HG02852 (cell line): ENCODE measurements at regions not wholly inside any gene's neighbourhood (a gene's known extent, or its start where the extent isn't known, plus 50 kb on each side); places are given as distances from the start of the nearest gene placed in this dataset.

ENCODE experiments used
- ATAC-seq: cut with Tn5 transposase; IDR thresholded peaks from one replicate; pipeline ENCODE4 v1.9.1; 2021; ENCODE audit warnings: mild to moderate bottlenecking, moderate library complexity; ENCODE audit not compliant: unreplicated experiment

DNA sequence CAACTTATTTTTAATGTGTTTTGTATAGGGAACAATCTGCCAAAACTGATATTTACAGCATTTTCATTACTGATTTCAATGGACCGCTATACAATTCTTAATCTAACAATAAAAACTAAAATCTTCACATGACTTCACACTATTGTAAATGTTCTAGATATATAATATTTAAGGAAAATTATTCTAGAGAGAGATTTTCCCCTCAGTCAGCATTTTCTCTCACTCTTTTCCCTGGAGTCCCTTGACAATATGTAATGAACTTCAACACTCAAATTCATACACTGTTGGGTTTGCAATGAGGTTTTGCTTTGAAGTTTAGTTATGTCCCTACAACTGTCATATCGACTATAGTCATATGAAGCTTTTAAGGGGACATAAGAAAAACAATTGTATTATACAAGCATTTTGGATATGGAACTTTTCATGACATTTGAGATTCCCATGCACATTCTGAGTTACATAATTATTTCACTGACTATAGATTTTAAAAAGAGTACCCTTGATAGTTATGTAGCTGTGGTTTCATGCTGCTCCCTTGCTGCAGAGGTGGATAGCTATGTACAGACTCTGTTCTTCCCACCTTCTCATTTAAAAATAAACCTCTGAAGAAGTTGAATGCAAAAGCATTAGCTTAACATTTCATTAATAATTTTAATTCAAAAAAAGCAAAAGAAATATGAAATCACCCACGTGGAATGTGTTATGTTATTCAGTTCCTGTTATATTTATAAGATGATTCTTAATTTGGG is 338.5 kb downstream of the AKAIN1 start:
- no peak for ATAC-seq

- no peak for ATAC-seq
Measured at GRCh38 chr18:4854671-4855070, 342.4 kb downstream of the AKAIN1 start.

DNA sequence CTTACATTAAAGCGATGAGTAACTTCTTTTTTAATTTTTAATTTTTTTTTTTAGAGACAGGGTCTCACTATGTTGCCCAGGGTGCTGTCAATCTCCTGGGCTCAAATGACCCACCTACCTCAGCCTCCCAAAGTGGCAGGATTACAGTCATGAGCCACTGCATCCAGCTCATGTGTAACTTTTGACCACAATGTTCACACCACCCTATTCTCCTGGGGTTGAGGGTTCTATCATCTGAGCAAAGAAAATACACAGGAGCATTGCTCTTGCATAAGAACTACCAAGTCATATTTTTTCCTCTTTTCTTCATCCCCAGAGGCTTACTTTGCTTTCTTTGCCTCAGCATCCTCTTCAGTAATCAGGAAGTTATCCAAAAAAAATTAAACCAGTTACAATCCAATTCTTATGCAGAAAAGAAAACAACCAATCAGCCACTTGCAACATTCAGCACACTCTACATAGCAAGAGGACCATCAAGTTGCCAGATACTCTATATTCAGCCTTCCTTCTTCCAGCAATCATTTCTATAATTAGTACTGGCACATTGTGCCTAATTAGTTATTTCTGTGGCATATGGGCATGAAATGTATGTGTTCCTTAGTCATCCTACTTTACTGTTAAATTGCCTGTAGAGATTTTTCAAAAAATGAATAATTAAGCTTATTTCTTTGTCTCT is 345.6 kb downstream of the AKAIN1 start:
- no peak for ATAC-seq

DNA sequence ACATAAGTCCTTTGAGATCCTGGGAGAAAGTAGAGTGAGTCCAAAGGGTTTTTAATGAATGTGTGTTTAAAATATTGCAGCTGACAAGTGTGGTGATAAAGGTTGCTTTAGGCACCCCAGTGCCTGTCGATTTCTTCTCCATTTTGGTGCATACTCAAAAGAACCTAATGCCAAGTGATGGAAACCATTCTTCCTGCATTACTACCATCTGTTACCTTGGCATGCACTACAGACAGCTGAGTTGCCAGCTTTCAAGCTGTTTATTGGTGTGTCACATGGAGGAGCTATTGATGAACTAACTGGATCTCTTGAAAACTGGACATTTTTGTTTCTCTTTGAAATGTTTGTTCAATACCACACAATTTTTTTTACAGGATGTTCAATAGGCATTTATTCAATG is 350.0 kb downstream of the AKAIN1 start:
- ATAC-seq: no peak

- ATAC-seq: no peak
Measured at GRCh38 chr18:4844320-4844719, 352.7 kb downstream of the AKAIN1 start.

DNA sequence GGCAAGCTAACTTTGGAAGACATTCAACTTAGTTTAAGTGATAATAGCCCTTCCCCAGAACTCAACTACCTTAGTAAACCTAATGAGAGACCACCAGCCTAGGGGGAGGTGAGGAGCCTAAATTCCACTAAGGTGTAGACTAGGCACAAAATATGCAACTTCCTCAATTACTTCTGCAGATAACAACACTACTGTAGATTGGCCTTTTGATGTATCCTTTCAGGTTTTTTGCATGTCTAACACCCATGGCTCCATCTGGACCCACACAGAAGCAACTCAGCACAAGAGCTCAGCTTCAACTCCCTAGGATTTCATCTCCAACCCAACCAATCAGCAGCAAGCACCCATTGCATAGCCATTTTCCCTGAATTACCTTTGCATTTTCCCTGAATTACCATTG is 353.3 kb downstream of the AKAIN1 start:
- no peak for ATAC-seq

GRCh38 chr18:4842751-4843150 is 354.3 kb downstream of the AKAIN1 start:
- ATAC-seq: no peak

DNA sequence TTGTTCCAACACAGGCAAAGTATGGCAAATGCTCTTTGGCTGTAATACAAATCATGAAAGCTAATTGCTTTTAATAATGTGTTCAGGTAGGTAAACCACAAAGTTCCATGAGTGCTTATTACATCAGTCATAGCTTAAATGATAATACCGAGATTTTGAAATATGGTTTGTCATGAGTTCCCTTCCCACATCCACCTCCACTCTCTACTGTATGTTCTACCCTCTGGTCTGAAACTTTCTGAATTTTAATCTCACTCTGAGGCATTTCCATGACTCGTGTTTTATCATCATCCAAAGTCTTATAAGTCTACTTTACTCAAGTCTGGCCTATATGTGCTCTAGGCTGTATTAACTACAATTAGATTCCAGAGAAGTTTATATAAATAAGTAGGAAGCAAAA is 354.8 kb downstream of the AKAIN1 start:
- no peak for ATAC-seq

GRCh38 chr18:4839639-4840038 is 357.4 kb downstream of the AKAIN1 start:
- ATAC-seq: no peak

DNA sequence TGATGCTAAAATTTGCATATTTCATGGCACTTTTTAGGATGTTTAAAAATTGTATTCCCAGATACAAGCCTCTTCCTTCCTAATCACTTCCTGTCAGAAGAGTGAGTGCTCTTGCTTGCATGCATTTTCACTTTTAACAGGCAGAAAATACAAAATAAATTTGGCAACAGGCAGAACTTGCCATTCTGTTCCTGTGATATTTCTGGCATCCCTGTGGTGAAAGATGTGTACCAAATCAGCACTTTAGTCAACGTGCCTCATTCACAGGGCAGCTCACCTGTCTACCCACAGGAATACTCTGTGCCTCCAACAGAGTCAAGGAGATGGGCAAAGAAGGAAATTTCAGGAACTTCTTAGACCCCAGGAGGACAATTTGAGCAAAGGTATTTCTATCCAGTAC is 360.9 kb downstream of the AKAIN1 start:
- ATAC-seq: no peak

GRCh38 chr18:4831791-4832375 is 365.2 kb downstream of the AKAIN1 start:
- ATAC-seq: no peak

DNA sequence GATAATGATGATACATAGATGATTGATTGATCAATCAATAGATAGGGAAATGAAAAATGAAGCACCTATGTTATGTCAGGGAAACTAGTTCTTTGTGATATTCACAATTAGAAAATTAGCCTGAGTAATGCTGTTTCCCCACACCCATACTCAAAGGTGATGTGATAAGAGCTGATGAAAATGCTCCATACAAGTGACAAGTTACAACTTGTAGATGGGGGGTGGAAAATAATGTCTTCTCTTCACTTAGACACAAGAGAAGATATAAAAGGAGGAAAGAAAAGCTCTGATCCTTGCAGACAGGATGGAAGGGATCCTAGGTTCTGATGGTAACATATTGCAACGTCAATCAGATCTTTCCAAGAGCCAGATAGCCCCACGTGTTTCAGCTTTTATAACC is 365.9 kb downstream of the AKAIN1 start:
- no peak for ATAC-seq

GRCh38 chr18:4823091-4823490 is 368.0 kb upstream of the DLGAP1 start:
- ATAC-seq: no peak

GRCh38 chr18:4821801-4822200 is 366.7 kb upstream of the DLGAP1 start:
- no peak for ATAC-seq

- ATAC-seq: no peak
Measured at GRCh38 chr18:4817665-4818064, 362.6 kb upstream of the DLGAP1 start.

- no peak for ATAC-seq
Measured at GRCh38 chr18:4813708-4814107, 358.6 kb upstream of the DLGAP1 start.

GRCh38 chr18:4808891-4809290 is 353.8 kb upstream of the DLGAP1 start:
- ATAC-seq: no peak

GRCh38 chr18:4807604-4808293 is 352.6 kb upstream of the DLGAP1 start:
- ATAC-seq: no peak

- no peak for ATAC-seq
Measured at GRCh38 chr18:4806331-4806730, 351.2 kb upstream of the DLGAP1 start.

DNA sequence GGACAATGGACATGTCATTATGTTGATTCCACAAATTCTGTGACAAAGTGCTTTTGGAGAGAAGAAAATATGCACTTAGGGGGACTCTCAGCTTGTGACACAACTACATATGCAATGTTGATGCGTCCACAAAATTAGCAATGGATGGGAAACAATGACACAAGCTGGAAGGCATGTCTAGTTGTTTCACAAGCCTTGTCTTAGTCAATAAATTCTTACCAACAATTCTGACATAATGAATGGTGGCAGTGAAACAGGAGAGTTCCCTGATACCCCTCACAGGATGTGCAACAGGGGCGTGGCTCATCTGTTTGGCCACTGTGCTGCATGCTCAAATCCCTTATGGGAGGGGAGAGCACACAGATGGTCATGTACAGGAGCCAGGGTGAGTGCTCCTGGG is 347.2 kb upstream of the DLGAP1 start:
- no peak for ATAC-seq

- ATAC-seq: no peak
Measured at GRCh38 chr18:4801151-4801550, 346.0 kb upstream of the DLGAP1 start.
